Smooth muscle cell (in vitro differentiated cells): ENCODE measurements at regions not wholly inside any gene's neighbourhood (a gene's known extent, or its start where the extent isn't known, plus 50 kb on each side); places are given as distances from the start of the nearest gene placed in this dataset.

Experiments
- DNase-seq: peaks from one replicate; lab custom pipeline; 2025; ENCODE audit not compliant: unreplicated experiment; lab: John Stamatoyannopoulos, UW
- H2AFZ ChIP-seq: fragments of 200-600 bp; sonication (generic); 2 replicates; pipeline ENCODE4 v1.6.0; 2016; ENCODE audit warnings: antibody characterized with exemption, low read depth, mild to moderate bottlenecking
- H3F3A ChIP-seq: fragments of 200-600 bp; sonication (generic); 2 replicates; pipeline ENCODE4 v1.6.0; 2017; ENCODE audit warnings: antibody characterized with exemption, low read depth
- H3K27ac ChIP-seq: fragments of 200-600 bp; sonication (generic); 2 replicates; pipeline ENCODE4 v1.5.1; 2016; ENCODE audit warnings: low read depth, mild to moderate bottlenecking
- H3K27me3 ChIP-seq: fragments of 200-600 bp; sonication (generic); 2 replicates; pipeline ENCODE4 v1.6.1; 2016; ENCODE audit warnings: low read depth, mild to moderate bottlenecking
- H3K36me3 ChIP-seq: fragments of 200-600 bp; sonication (generic); 2 replicates; pipeline ENCODE4 v1.5.1; 2016; ENCODE audit warnings: low read depth
- H3K4me1 ChIP-seq: fragments of 200-600 bp; sonication (generic); 2 replicates; pipeline ENCODE4 v1.5.1; 2016; ENCODE audit warnings: low read depth
- H3K4me2 ChIP-seq: fragments of 200-600 bp; sonication (generic); 2 replicates; pipeline ENCODE4 v1.6.0; 2016; ENCODE audit warnings: mild to moderate bottlenecking
- H3K4me3 ChIP-seq: fragments of 200-600 bp; sonication (generic); 2 replicates; pipeline ENCODE4 v1.5.1; 2016; ENCODE audit warnings: mild to moderate bottlenecking
- H3K79me2 ChIP-seq: fragments of 200-600 bp; sonication (generic); 2 replicates; pipeline ENCODE4 v1.6.0; 2016; ENCODE audit warnings: low read depth, mild to moderate bottlenecking
- H3K9ac ChIP-seq: fragments of 200-600 bp; sonication (generic); 2 replicates; pipeline ENCODE4 v1.6.0; 2016; ENCODE audit warnings: low read depth
- H3K9me3 ChIP-seq: fragments of 200-600 bp; sonication (generic); replicated peaks from 2 replicates; pipeline ENCODE4 v1.5.1; 2016; ENCODE audit warnings: low read depth
- H4K20me1 ChIP-seq: fragments of 200-600 bp; sonication (generic); 2 replicates; pipeline ENCODE4 v1.6.0; 2016; ENCODE audit warnings: low read depth
- CTCF ChIP-seq: fragments of 200-600 bp; sonication (generic); IDR thresholded peaks from 2 replicates; pipeline ENCODE4 v1.5.1; 2017; ENCODE audit warnings: borderline replicate concordance, mild to moderate bottlenecking, antibody characterized with exemption; ENCODE audit not compliant: insufficient read depth, poor library complexity, severe bottlenecking
- WGBS: methylation state at CpG from one replicate; pipeline ENCODE4 v1.1.7; 2016; ENCODE audit warnings: low lambda C conversion rate; 5-methylcytosine and 5-hydroxymethylcytosine counted together

- H2AFZ ChIP-seq, result no peak overlapping the region
- no peaks in the 10 kb centered on the region for H4K20me1 ChIP-seq
- no peak for DNase-seq
- H3K27me3 ChIP-seq, result no peaks in the 10 kb centered on the region
- no peak for TF ChIP-seq CTCF
- no peak overlapping the region for H3K9ac ChIP-seq
- no peak overlapping the region for H3K27ac ChIP-seq
- no peaks in the 10 kb centered on the region for H3K9me3 ChIP-seq
- no peak overlapping the region for H3K4me2 ChIP-seq
- H3K4me3 ChIP-seq, result no peak overlapping the region
- 90% methylated on average over 28 of the region's 30 CpGs for WGBS
- H3K4me1 ChIP-seq, result no peaks in the 10 kb centered on the region
- H3K79me2 ChIP-seq, result no peaks in the 10 kb centered on the region
- H3F3A ChIP-seq, result no peaks in the 10 kb centered on the region
- H3K36me3 ChIP-seq, result no peaks in the 10 kb centered on the region
Observed at GRCh38 chr22:48563118-48563965, 1264.3 kb downstream of the BRD1 start.

- Histone ChIP-seq H2AFZ (no peak overlapping the region), H3K27ac (no peak overlapping the region), H3K9me3 (no peaks in the 10 kb centered on the region), H3K36me3 (no peaks in the 10 kb centered on the region), H3K4me2 (no peak overlapping the region), H3K27me3 (no peaks in the 10 kb centered on the region), H3F3A (no peaks in the 10 kb centered on the region), H4K20me1 (no peaks in the 10 kb centered on the region), H3K9ac (no peak overlapping the region), H3K4me3 (no peak overlapping the region), H3K4me1 (no peaks in the 10 kb centered on the region), H3K79me2 (no peaks in the 10 kb centered on the region)
- WGBS, result 74% methylated on average over 16 of the region's 16 CpGs
- DNase-seq, result no peak
- no peak for TF ChIP-seq CTCF
Observed at GRCh38 chr22:48561676-48562075, 1266.0 kb downstream of the BRD1 start.

GRCh38 chr22:48560836-48561235 is 1266.8 kb downstream of the BRD1 start:
- Histone ChIP-seq H3K4me2 (no peak overlapping the region), H3K4me3 (no peak overlapping the region), H3K27me3 (no peaks in the 10 kb centered on the region), H3K9ac (no peak overlapping the region), H2AFZ (no peak overlapping the region), H3K4me1 (no peaks in the 10 kb centered on the region), H3F3A (no peaks in the 10 kb centered on the region), H4K20me1 (peaks cover 2% of the 10 kb centered on the region), H3K27ac (no peak overlapping the region), H3K9me3 (no peaks in the 10 kb centered on the region), H3K36me3 (no peaks in the 10 kb centered on the region), H3K79me2 (no peaks in the 10 kb centered on the region)
- WGBS, result 89% methylated on average over 5 of the region's 5 CpGs
- TF ChIP-seq CTCF, result no peak
- no peak for DNase-seq

GRCh38 chr22:48560389-48560751 is 1267.3 kb downstream of the BRD1 start:
- Histone ChIP-seq H3K4me2 (no peak overlapping the region), H4K20me1 (peaks cover 6% of the 10 kb centered on the region), H3K36me3 (no peaks in the 10 kb centered on the region), H3K9ac (no peak overlapping the region), H3K79me2 (no peaks in the 10 kb centered on the region), H3K27ac (no peak overlapping the region), H2AFZ (no peak overlapping the region), H3F3A (no peaks in the 10 kb centered on the region), H3K27me3 (no peaks in the 10 kb centered on the region), H3K4me3 (no peak overlapping the region), H3K9me3 (no peaks in the 10 kb centered on the region), H3K4me1 (no peaks in the 10 kb centered on the region)
- 95% methylated on average over 9 of the region's 9 CpGs for WGBS
- no peak for TF ChIP-seq CTCF
- DNase-seq, result no peak
